AG09319 (cell line): ENCODE measurements at regions not wholly inside any gene's neighbourhood (a gene's known extent, or its start where the extent isn't known, plus 50 kb on each side); places are given as distances from the start of the nearest gene placed in this dataset.

Source experiments
- DNase-seq: peaks from one replicate; pipeline ENCODE4 v3.0.0-alpha.2; 2010; ENCODE audit warnings: low read depth; ENCODE audit errors: extremely low read depth
- CTCF ChIP-seq: IDR thresholded peaks from 2 replicates; pipeline ENCODE4 v1.5.1; 2011; ENCODE audit warnings: low read depth, mild to moderate bottlenecking, inconsistent platforms, low read length, moderate library complexity

- TF ChIP-seq CTCF: no peak
- DNase-seq: no peak
These were observed 110.2 kb downstream of the DACT2 start for GRCh38 chr6:168209420-168209819.

GRCh38 chr6:168208854-168209253 lies 110.7 kb downstream of the DACT2 start:
- no peak for DNase-seq
- no peak for TF ChIP-seq CTCF

GRCh38 chr6:168208402-168208801 lies 111.2 kb downstream of the DACT2 start:
- no peak for DNase-seq
- TF ChIP-seq CTCF: no peak

- no peak for DNase-seq
- no peak for TF ChIP-seq CTCF
These were observed 112.0 kb downstream of the DACT2 start for GRCh38 chr6:168207421-168208175.

- no peak for TF ChIP-seq CTCF
- no peak for DNase-seq
These were observed 112.8 kb downstream of the DACT2 start for GRCh38 chr6:168206661-168207274.

GRCh38 chr6:168206186-168206585 lies 113.4 kb downstream of the DACT2 start:
- no peak for TF ChIP-seq CTCF

GRCh38 chr6:168201799-168202198 lies 117.8 kb downstream of the DACT2 start:
- no peak for DNase-seq
- no peak for TF ChIP-seq CTCF

More at GRCh38 chr6:168206186-168206585, 113.4 kb downstream of the DACT2 start:
- no peak for DNase-seq
